ENCODE measurements at regions not wholly inside any gene's neighbourhood (a gene's known extent, or its start where the extent isn't known, plus 50 kb on each side); places are given as distances from the start of the nearest gene placed in this dataset.

DNA sequence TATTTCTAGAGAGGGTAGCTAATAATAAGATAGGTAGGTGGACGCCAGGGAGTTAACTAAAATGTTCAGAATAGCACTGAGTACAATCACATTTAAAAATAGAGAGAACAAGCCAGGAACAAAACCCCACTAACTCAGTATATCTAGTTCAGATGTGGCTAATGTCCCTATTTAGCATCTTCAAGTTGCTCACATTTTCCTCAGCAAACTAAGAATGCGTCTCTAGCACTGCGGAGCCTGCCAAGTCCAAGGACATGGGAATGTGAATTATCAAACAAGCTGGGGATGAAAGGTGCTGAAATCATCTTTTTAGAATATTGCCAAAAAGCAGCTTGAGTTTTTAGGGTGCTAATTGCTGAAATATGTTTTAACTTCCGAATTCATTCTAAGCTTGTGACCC is 398.5 kb upstream of the FIGN start:
- DNase-seq (ENCODE audit: low read depth, low spot score) = no peak
- intact Hi-C loops (cut with micrococcal nuclease) (no loop called here), dilution Hi-C loops (cut with MboI; ENCODE audit: extremely low pct_ligation_motif_present, low sequenced_read_pairs) (no loop called here)
- no peaks in the 10 kb centered on the region for H3K79me2 ChIP-seq (ENCODE audit: control insufficient read depth, insufficient read depth, low read length)
- no peak for FAIRE-seq
- no peak overlapping the region for H3K27ac ChIP-seq (ENCODE audit: insufficient read depth, low read depth, low read length)
- no peaks in the 10 kb centered on the region for H4K20me1 ChIP-seq (replicated peaks; ENCODE audit: control insufficient read depth, extremely low read depth, insufficient read depth, low read length)
- no peaks in the 10 kb centered on the region for H3K36me3 ChIP-seq (ENCODE audit: control insufficient read depth in 2 of 2, extremely low read depth in 1 of 2, insufficient read depth in 2 of 2, low read length in 2 of 2)
- H2AFZ ChIP-seq (ENCODE audit: low read depth, low read length) = no peak overlapping the region
- ChIA-PET POLR2A (no interaction called here), CTCF (interaction anchor here (1.5 kb wide), 1 partner anchor 18 kb away, joined by 4 read pairs; no protein-coding TSS in a partner anchor)
- no peaks in the 10 kb centered on the region for H3K9me3 ChIP-seq (replicated peaks; ENCODE audit: control insufficient read depth, insufficient read depth, low read length)
- H3K27me3 ChIP-seq (ENCODE audit: control insufficient read depth in 2 of 2, insufficient read depth in 2 of 2, low read length in 2 of 2) = no peaks in the 10 kb centered on the region
- TF ChIP-seq POLR2A (IDR thresholded peaks at IDR 0.05; ENCODE audit: low read depth, low read length) (no peak), POLR2AphosphoS5 (IDR thresholded peaks at IDR 0.05; ENCODE audit: insufficient read depth, low read depth, low read length) (no peak), FOS (IDR thresholded peaks at IDR 0.05; ENCODE audit: borderline replicate concordance, insufficient read depth, low read length) (no peak), GATA2 (IDR thresholded peaks at IDR 0.05; ENCODE audit: insufficient read depth, insufficient read length, low read depth, low read length) (no peak), MAX (IDR thresholded peaks at IDR 0.05; ENCODE audit: insufficient read depth, insufficient read length) (no peak), MYC (IDR thresholded peaks at IDR 0.05; ENCODE audit: low read depth, low read length) (no peak), EZH2 (IDR thresholded peaks at IDR 0.05; ENCODE audit: borderline replicate concordance, low read depth, low read length, severe bottlenecking) (no peak), JUN (IDR thresholded peaks at IDR 0.05; ENCODE audit: borderline replicate concordance, insufficient read depth, insufficient read length, low read depth) (no peak)
- TF ChIP-seq, protein P1, sequence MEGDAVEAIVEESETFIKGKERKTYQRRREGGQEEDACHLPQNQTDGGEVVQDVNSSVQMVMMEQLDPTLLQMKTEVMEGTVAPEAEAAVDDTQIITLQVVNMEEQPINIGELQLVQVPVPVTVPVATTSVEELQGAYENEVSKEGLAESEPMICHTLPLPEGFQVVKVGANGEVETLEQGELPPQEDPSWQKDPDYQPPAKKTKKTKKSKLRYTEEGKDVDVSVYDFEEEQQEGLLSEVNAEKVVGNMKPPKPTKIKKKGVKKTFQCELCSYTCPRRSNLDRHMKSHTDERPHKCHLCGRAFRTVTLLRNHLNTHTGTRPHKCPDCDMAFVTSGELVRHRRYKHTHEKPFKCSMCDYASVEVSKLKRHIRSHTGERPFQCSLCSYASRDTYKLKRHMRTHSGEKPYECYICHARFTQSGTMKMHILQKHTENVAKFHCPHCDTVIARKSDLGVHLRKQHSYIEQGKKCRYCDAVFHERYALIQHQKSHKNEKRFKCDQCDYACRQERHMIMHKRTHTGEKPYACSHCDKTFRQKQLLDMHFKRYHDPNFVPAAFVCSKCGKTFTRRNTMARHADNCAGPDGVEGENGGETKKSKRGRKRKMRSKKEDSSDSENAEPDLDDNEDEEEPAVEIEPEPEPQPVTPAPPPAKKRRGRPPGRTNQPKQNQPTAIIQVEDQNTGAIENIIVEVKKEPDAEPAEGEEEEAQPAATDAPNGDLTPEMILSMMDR (IDR thresholded peaks at IDR 0.05; ENCODE audit: extremely low read depth in 1 of 2, insufficient read depth in 1 of 2, low read depth in 1 of 2, low read length in 2 of 2) = no peak
- H3K4me2 ChIP-seq (ENCODE audit: insufficient read depth, low read length) = no peak overlapping the region
- H3K9ac ChIP-seq (replicated peaks; ENCODE audit: extremely low read depth, insufficient read depth, low read length) = no peak overlapping the region
- BruUV-seq (replicated peaks) = no TSS peak
- no peaks in the 10 kb centered on the region for H3K4me1 ChIP-seq (ENCODE audit: control insufficient read depth, extremely low read depth, insufficient read depth, low read length)
- no peaks in the 10 kb centered on the region for H3K9me1 ChIP-seq (replicated peaks; ENCODE audit: control insufficient read depth, extremely low read depth, insufficient read depth, low read length)
- H3K4me3 ChIP-seq (replicated peaks in 1 of 3; ENCODE audit: insufficient read depth in 1 of 3, low read depth in 1 of 3, low read length in 3 of 3) = no peak overlapping the region

Data from endothelial cell of umbilical vein (primary cell).